K562 (cell line): ENCODE measurements at regions not wholly inside any gene's neighbourhood (a gene's known extent, or its start where the extent isn't known, plus 50 kb on each side); places are given as distances from the start of the nearest gene placed in this dataset.

Experiments used
- ATAC-seq: fragments of 200-7000 bp; cut with Tn5 transposase; 3 replicates; pipeline ENCODE4 v1.9.1; 2020; ENCODE audit warnings: moderate library complexity
- BruUV-seq: library from RNA; stranded (reverse); fragments of 400-500 nt; replicated peaks from 2 replicates; lab custom pipeline; 2021; lab: Mats Ljungman, UMichigan
- CTCF ChIA-PET: fragments of 300-600 bp; formaldehyde crosslinking; extraction: SDS; loops from one replicate; lab custom pipeline; 2021; ENCODE audit warnings: low intra/inter-chr PET ratio; lab: Yijun Ruan, JAX
- POLR2A ChIA-PET: fragments of 300-600, 350-650 bp; sonication (Branson Sonifier 250); formaldehyde crosslinking; extraction: SDS; loops from one replicate; lab custom pipeline; 2021; ENCODE audit warnings: antibody characterized with exemption, inconsistent platforms; lab: Yijun Ruan, JAX
- DNase-seq, 4 experiments: peaks; one replicate each; pipeline versions ENCODE4 v3.0.0 to v3.0.0-alpha.2; 2011 to 2018; ENCODE audit warnings: low spot score in 3 of 4, mixed read lengths in 3 of 4; ENCODE audit errors: extremely low read depth in 1 of 4
- FAIRE-seq: peaks from 2 replicates; lab custom pipeline; 2011; peaks lifted over from hg19 to GRCh38; lab: Jason Lieb, UNC
- H2AFZ ChIP-seq: 2 replicates; pipeline ENCODE4 v1.6.0; 2011; ENCODE audit warnings: low read depth, low read length, control low read depth, inconsistent platforms
- H3K27ac ChIP-seq: fragments of 200-600 bp; 3 replicates; pipeline ENCODE4 v1.8.0; 2011; ENCODE audit warnings: low read depth, mild to moderate bottlenecking, control low read depth, inconsistent platforms, low read length, moderate library complexity, mixed read lengths; ENCODE audit errors: extremely low read depth
- H3K27me3 ChIP-seq, 2 experiments: fragments of 300-600 bp in 1 of 2; 2 replicates in 1 of 2; 3 replicates in 1 of 2; pipeline versions ENCODE4 v1.6.0 to v1.8.0; 2011; ENCODE audit warnings: inconsistent platforms in 2 of 2, low read length in 2 of 2, mild to moderate bottlenecking in 1 of 2, mixed read lengths in 1 of 2, moderate library complexity in 1 of 2; ENCODE audit not compliant: control insufficient read depth in 2 of 2, insufficient read depth in 2 of 2
- H3K36me3 ChIP-seq: fragments of 300-600 bp; 3 replicates; pipeline ENCODE4 v1.8.0; 2011; ENCODE audit warnings: mild to moderate bottlenecking, low read length, inconsistent platforms; ENCODE audit not compliant: control insufficient read depth, insufficient read depth
- H3K4me1 ChIP-seq, 2 experiments: fragments of 200-600 bp in 1 of 2; replicated peaks in 1 of 2; 2 replicates in 1 of 2; 3 replicates in 1 of 2; pipeline versions ENCODE4 v1.5.1 to v1.8.0; 2011; ENCODE audit warnings: inconsistent platforms in 2 of 2, low read length in 2 of 2, mild to moderate bottlenecking in 1 of 2, mixed read lengths in 1 of 2, moderate library complexity in 1 of 2; ENCODE audit not compliant: control insufficient read depth in 2 of 2, insufficient read depth in 2 of 2
- H3K4me2 ChIP-seq: 2 replicates; pipeline ENCODE4 v1.6.1; 2011; ENCODE audit warnings: low read length, control low read depth, inconsistent platforms, mixed read lengths; ENCODE audit not compliant: insufficient read depth
- H3K4me3 ChIP-seq: fragments of 200-600 bp; sonication (generic), shearing (Covaris generic); 2 replicates; pipeline ENCODE4 v1.5.1; 2016; ENCODE audit warnings: control low read depth, inconsistent platforms
- H3K79me2 ChIP-seq: fragments of 200-600 bp; 3 replicates; pipeline ENCODE4 v1.8.0; 2011; ENCODE audit warnings: low read length, inconsistent platforms; ENCODE audit not compliant: control insufficient read depth, insufficient read depth
- H3K9ac ChIP-seq, 2 experiments: 2 replicates each; pipeline versions ENCODE4 v1.6.0 to v1.6.1; 2011; ENCODE audit warnings: low read depth in 2 of 2, low read length in 2 of 2, control low read depth in 1 of 2, inconsistent platforms in 1 of 2, mild to moderate bottlenecking in 1 of 2, mixed read lengths in 1 of 2; ENCODE audit not compliant: insufficient read depth in 1 of 2
- H3K9me1 ChIP-seq: one replicate; pipeline ENCODE4 v1.6.0; 2011; ENCODE audit warnings: inconsistent platforms, mild to moderate bottlenecking, low read length, moderate library complexity; ENCODE audit not compliant: control insufficient read depth, insufficient read depth
- H3K9me3 ChIP-seq: replicated peaks from 2 replicates; pipeline ENCODE4 v1.5.1; 2011; ENCODE audit warnings: low read depth, low read length, inconsistent platforms; ENCODE audit not compliant: control insufficient read depth, insufficient read depth
- H4K20me1 ChIP-seq: replicated peaks from 2 replicates; pipeline ENCODE4 v1.6.1; 2011; ENCODE audit warnings: low read length, inconsistent platforms, mixed read lengths; ENCODE audit not compliant: control insufficient read depth, insufficient read depth
- CCAR2 ChIP-seq: fragments of 200-400 bp; formaldehyde crosslinking; IDR thresholded peaks from 2 replicates; pipeline ENCODE4 v1.6.1; 2017; ENCODE audit warnings: mild to moderate bottlenecking, low read depth, low read length
- DDX20 ChIP-seq: fragments of 450-650 bp; IDR thresholded peaks from 2 replicates; pipeline ENCODE4 v1.6.1; 2016; ENCODE audit warnings: missing genetic modification characterization, low read depth, mild to moderate bottlenecking, missing compliant biosample characterization, moderate library complexity
- DEAF1 ChIP-seq: fragments of 450-650 bp; formaldehyde crosslinking; IDR thresholded peaks from 2 replicates; pipeline ENCODE4 v1.4.0; 2020; ENCODE audit warnings: mild to moderate bottlenecking, moderate library complexity
- E4F1 ChIP-seq: fragments of 250-450 bp; sonication (Bioruptor Pico); IDR thresholded peaks from 2 replicates; pipeline ENCODE4 v1.5.0; 2021; ENCODE audit warnings: mild to moderate bottlenecking, borderline replicate concordance
- JUN ChIP-seq, 2 experiments: sonication (generic) in 1 of 2; formaldehyde crosslinking in 1 of 2; IDR thresholded peaks; 2 replicates each; pipeline versions ENCODE4 v1.6.1 to v1.8.0; 2012 to 2022; ENCODE audit warnings: borderline replicate concordance in 2 of 2, mild to moderate bottlenecking in 2 of 2, improper control_type of control experiment in 1 of 2, low read depth in 1 of 2, low read length in 1 of 2, missing genetic modification reagents in 1 of 2
- KDM5B ChIP-seq: fragments of 200-600 bp; sonication (generic); IDR thresholded peaks from 2 replicates; pipeline ENCODE4 v1.6.1; 2012; ENCODE audit warnings: low read depth, mild to moderate bottlenecking, moderate library complexity, low read length, control low read depth, inconsistent platforms; ENCODE audit not compliant: insufficient replicate concordance
- MYC ChIP-seq, 2 experiments: fragments of 250-450 bp in 1 of 2; sonication (Bioruptor Pico) in 1 of 2; IDR thresholded peaks; 2 replicates each; pipeline versions ENCODE4 v1.5.1 to v1.6.1; 2012 to 2021; ENCODE audit warnings: low read depth in 2 of 2, borderline replicate concordance in 1 of 2, improper control_type of control experiment in 1 of 2, low read length in 1 of 2, mild to moderate bottlenecking in 1 of 2, moderate library complexity in 1 of 2
- PHF21A ChIP-seq: fragments of 450-650 bp; IDR thresholded peaks from 2 replicates; pipeline ENCODE4 v1.6.1; 2017; ENCODE audit warnings: low read depth, borderline replicate concordance
- ZNF184 ChIP-seq: sonication (generic); formaldehyde crosslinking; IDR thresholded peaks from 2 replicates; pipeline ENCODE4 v1.5.0; 2020; ENCODE audit warnings: missing genetic modification reagents
- ZNF23 ChIP-seq: fragments of 250-450 bp; sonication (Bioruptor Pico); IDR thresholded peaks from 2 replicates; pipeline ENCODE4 v1.4.0; 2020; ENCODE audit warnings: mild to moderate bottlenecking
- WGBS: fragments of 100-300 bp; shearing (Covaris generic); methylation state at CpG from one replicate; pipeline ENCODE4 v1.1.6; 2016; ENCODE audit warnings: low coverage, mixed read lengths; ENCODE audit not compliant: insufficient coverage; ENCODE audit errors: missing lambda C conversion rate; 5-methylcytosine and 5-hydroxymethylcytosine counted together
- in situ Hi-C: fragments of 300-500 bp; cut with MboI; formaldehyde crosslinking; loops from 4 replicates; pipeline ENCODE4 v1.15.0; 2018; ENCODE audit warnings: inconsistent platforms, mixed read lengths
- intact Hi-C: fragments of 100-400 bp; cut with micrococcal nuclease; formaldehyde crosslinking; loops from 2 replicates; pipeline ENCODE4 v1.14.2; 2022

- ATAC-seq (no peak), DNase-seq (no peak), FAIRE-seq (no peak)
- no peak overlapping the region for H3K27ac ChIP-seq
- no peaks in the 10 kb centered on the region for H3K79me2 ChIP-seq
- H3K4me2 ChIP-seq = no peak overlapping the region
- 0% methylated on average over 3 of the region's 3 CpGs for WGBS
- in situ Hi-C loops = no loop called here
- ChIA-PET POLR2A (interaction anchor here (1.0 kb wide), 1 partner anchor 14 kb away, joined by 3 read pairs; no protein-coding TSS in a partner anchor), CTCF (no interaction called here)
- no peaks in the 10 kb centered on the region for H3K9me3 ChIP-seq
- H3K9ac ChIP-seq = no peak overlapping the region
- BruUV-seq = no TSS peak
- no peaks in the 10 kb centered on the region for H3K4me1 ChIP-seq
- H3K4me3 ChIP-seq = no peak overlapping the region
- intact Hi-C loops = no loop called here
- H3K36me3 ChIP-seq = no peaks in the 10 kb centered on the region
- no peaks in the 10 kb centered on the region for H4K20me1 ChIP-seq
- peaks cover 3 to 26% of the 10 kb centered on the region in 2 experiments; a peak in 4 of 5 replicates for H3K27me3 ChIP-seq
- H2AFZ ChIP-seq = no peak overlapping the region
- no peaks in the 10 kb centered on the region for H3K9me1 ChIP-seq
- TF ChIP-seq ZNF184 (CRISPR knock-in tag) = no peak
- TF ChIP-seq JUN (IDR thresholded peaks at IDR 0.05; ENCODE audit: borderline replicate concordance, low read depth, low read length) = no peak
- no peak for TF ChIP-seq JUN (CRISPR knock-in tag; IDR thresholded peaks at IDR 0.05; ENCODE audit: borderline replicate concordance)
- no peak for TF ChIP-seq MYC (IDR thresholded peaks at IDR 0.05; ENCODE audit: low read depth, low read length)
- no peak for TF ChIP-seq MYC (CRISPR knock-in tag; IDR thresholded peaks at IDR 0.05; ENCODE audit: borderline replicate concordance, low read depth)
- no peak for TF ChIP-seq PHF21A
- no peak for TF ChIP-seq CCAR2
- no peak for TF ChIP-seq E4F1 (CRISPR knock-in tag)
- TF ChIP-seq DEAF1 (CRISPR knock-in tag) = no peak
- no peak for TF ChIP-seq DDX20 (tag)
- TF ChIP-seq ZNF23 = no peak
- no peak for TF ChIP-seq KDM5B
Measured at GRCh38 chr3:43922374-43922773, 231.6 kb downstream of the ABHD5 start.
